ENCODE measurements at regions not wholly inside any gene's neighbourhood (a gene's known extent, or its start where the extent isn't known, plus 50 kb on each side); places are given as distances from the start of the nearest gene placed in this dataset.

GRCh38 chr13:106391271-106391670, 144.2 kb downstream of the EFNB2 start:
- ATAC-seq (ENCODE audit: low read depth) (no peak), DNase-seq (ENCODE audit: low spot score) (no peak)
- Histone ChIP-seq H3K27me3 (ENCODE audit: insufficient read depth, poor library complexity, severe bottlenecking) (no peaks in the 10 kb centered on the region), H3K9me3 (ENCODE audit: severe bottlenecking) (no peaks in the 10 kb centered on the region), H3K36me3 (ENCODE audit: low read depth) (no peaks in the 10 kb centered on the region), H3K4me1 (ENCODE audit: insufficient read depth, poor library complexity, severe bottlenecking) (peaks cover 18% of the 10 kb centered on the region), H3K4me3 (ENCODE audit: severe bottlenecking) (no peak overlapping the region), H3K27ac (ENCODE audit: poor library complexity, severe bottlenecking) (no peak overlapping the region)
- TF ChIP-seq, protein P1, sequence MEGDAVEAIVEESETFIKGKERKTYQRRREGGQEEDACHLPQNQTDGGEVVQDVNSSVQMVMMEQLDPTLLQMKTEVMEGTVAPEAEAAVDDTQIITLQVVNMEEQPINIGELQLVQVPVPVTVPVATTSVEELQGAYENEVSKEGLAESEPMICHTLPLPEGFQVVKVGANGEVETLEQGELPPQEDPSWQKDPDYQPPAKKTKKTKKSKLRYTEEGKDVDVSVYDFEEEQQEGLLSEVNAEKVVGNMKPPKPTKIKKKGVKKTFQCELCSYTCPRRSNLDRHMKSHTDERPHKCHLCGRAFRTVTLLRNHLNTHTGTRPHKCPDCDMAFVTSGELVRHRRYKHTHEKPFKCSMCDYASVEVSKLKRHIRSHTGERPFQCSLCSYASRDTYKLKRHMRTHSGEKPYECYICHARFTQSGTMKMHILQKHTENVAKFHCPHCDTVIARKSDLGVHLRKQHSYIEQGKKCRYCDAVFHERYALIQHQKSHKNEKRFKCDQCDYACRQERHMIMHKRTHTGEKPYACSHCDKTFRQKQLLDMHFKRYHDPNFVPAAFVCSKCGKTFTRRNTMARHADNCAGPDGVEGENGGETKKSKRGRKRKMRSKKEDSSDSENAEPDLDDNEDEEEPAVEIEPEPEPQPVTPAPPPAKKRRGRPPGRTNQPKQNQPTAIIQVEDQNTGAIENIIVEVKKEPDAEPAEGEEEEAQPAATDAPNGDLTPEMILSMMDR (IDR thresholded peaks at IDR 0.05; ENCODE audit: poor library complexity, severe bottlenecking): no peak

- TF ChIP-seq, protein P1 (IDR thresholded peaks at IDR 0.05; ENCODE audit: poor library complexity, severe bottlenecking): no peak
- H3K9me3 ChIP-seq (ENCODE audit: severe bottlenecking): no peaks in the 10 kb centered on the region
- H3K27ac ChIP-seq (ENCODE audit: poor library complexity, severe bottlenecking): no peak overlapping the region
- DNase-seq (ENCODE audit: low spot score): no peak
- no peaks in the 10 kb centered on the region for H3K36me3 ChIP-seq (ENCODE audit: low read depth)
- no peaks in the 10 kb centered on the region for H3K27me3 ChIP-seq (ENCODE audit: insufficient read depth, poor library complexity, severe bottlenecking)
- H3K4me3 ChIP-seq (ENCODE audit: severe bottlenecking): no peak overlapping the region
- peaks cover 18% of the 10 kb centered on the region for H3K4me1 ChIP-seq (ENCODE audit: insufficient read depth, poor library complexity, severe bottlenecking)
- no peak for ATAC-seq (ENCODE audit: low read depth)
These were observed 145.1 kb downstream of the EFNB2 start for GRCh38 chr13:106390367-106390766.

GRCh38 chr13:106385654-106386053, 149.8 kb downstream of the EFNB2 start:
- TF ChIP-seq, protein P1 (IDR thresholded peaks at IDR 0.05; ENCODE audit: poor library complexity, severe bottlenecking): no peak
- H3K36me3 ChIP-seq (ENCODE audit: low read depth): no peaks in the 10 kb centered on the region
- DNase-seq (ENCODE audit: low spot score) (no peak), ATAC-seq (ENCODE audit: low read depth) (no peak)
- H3K27me3 ChIP-seq (ENCODE audit: insufficient read depth, poor library complexity, severe bottlenecking): no peaks in the 10 kb centered on the region
- no peaks in the 10 kb centered on the region for H3K4me1 ChIP-seq (ENCODE audit: insufficient read depth, poor library complexity, severe bottlenecking)
- H3K4me3 ChIP-seq (ENCODE audit: severe bottlenecking): no peak overlapping the region
- H3K27ac ChIP-seq (ENCODE audit: poor library complexity, severe bottlenecking): no peak overlapping the region
- no peaks in the 10 kb centered on the region for H3K9me3 ChIP-seq (ENCODE audit: severe bottlenecking)

DNA sequence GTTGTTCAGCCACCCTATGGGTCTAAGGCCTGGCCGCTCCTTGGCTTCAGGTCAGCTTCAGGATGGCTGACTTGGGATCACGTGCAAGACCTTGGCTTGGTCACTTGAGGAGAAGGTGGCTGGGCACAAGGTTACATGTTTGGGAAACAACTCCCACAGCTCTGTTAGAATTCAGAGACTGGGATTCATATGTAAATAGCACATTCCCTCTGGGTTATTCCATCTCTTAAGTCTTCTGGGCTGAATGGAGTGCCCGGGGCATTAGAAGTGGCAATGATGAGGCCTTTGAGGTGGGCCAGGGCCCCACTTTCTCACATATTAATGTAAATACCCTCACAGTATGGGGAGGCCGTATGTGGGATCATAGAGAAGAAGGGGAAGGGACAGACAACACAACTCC, 150.9 kb downstream of the EFNB2 start:
- DNase-seq (ENCODE audit: low spot score) (no peak), ATAC-seq (ENCODE audit: low read depth) (no peak)
- H3K36me3 ChIP-seq (ENCODE audit: low read depth): no peaks in the 10 kb centered on the region
- no peaks in the 10 kb centered on the region for H3K9me3 ChIP-seq (ENCODE audit: severe bottlenecking)
- H3K27ac ChIP-seq (ENCODE audit: poor library complexity, severe bottlenecking): no peak overlapping the region
- no peak overlapping the region for H3K4me3 ChIP-seq (ENCODE audit: severe bottlenecking)
- no peaks in the 10 kb centered on the region for H3K4me1 ChIP-seq (ENCODE audit: insufficient read depth, poor library complexity, severe bottlenecking)
- TF ChIP-seq, protein P1 (IDR thresholded peaks at IDR 0.05; ENCODE audit: poor library complexity, severe bottlenecking): no peak
- no peaks in the 10 kb centered on the region for H3K27me3 ChIP-seq (ENCODE audit: insufficient read depth, poor library complexity, severe bottlenecking)

- Histone ChIP-seq H3K4me3 (ENCODE audit: severe bottlenecking) (no peak overlapping the region), H3K9me3 (ENCODE audit: severe bottlenecking) (no peaks in the 10 kb centered on the region), H3K27me3 (ENCODE audit: insufficient read depth, poor library complexity, severe bottlenecking) (no peaks in the 10 kb centered on the region), H3K36me3 (ENCODE audit: low read depth) (no peaks in the 10 kb centered on the region), H3K4me1 (ENCODE audit: insufficient read depth, poor library complexity, severe bottlenecking) (peaks cover 5% of the 10 kb centered on the region), H3K27ac (ENCODE audit: poor library complexity, severe bottlenecking) (no peak overlapping the region)
- TF ChIP-seq, protein P1 (IDR thresholded peaks at IDR 0.05; ENCODE audit: poor library complexity, severe bottlenecking): no peak
- ATAC-seq (ENCODE audit: low read depth) (no peak), DNase-seq (ENCODE audit: low spot score) (no peak)
These were observed 151.7 kb downstream of the EFNB2 start for GRCh38 chr13:106383791-106384190.

Measured in RWPE2 (cell line).